Activated T-cell treated with anti-CD3 and anti-CD28 coated beads for 1 hour (primary cell): ENCODE measurements at regions not wholly inside any gene's neighbourhood (a gene's known extent, or its start where the extent isn't known, plus 50 kb on each side); places are given as distances from the start of the nearest gene placed in this dataset.
"Not testable (repeated sequence)": the region's sequence is repeated elsewhere in the genome, so short reads cannot be mapped to it uniquely, and the experiment has no call there.

Experiments used
- DNase-seq: peaks from one replicate; pipeline ENCODE4 v3.0.0-alpha.2; 2020; ENCODE audit warnings: low read depth

DNA sequence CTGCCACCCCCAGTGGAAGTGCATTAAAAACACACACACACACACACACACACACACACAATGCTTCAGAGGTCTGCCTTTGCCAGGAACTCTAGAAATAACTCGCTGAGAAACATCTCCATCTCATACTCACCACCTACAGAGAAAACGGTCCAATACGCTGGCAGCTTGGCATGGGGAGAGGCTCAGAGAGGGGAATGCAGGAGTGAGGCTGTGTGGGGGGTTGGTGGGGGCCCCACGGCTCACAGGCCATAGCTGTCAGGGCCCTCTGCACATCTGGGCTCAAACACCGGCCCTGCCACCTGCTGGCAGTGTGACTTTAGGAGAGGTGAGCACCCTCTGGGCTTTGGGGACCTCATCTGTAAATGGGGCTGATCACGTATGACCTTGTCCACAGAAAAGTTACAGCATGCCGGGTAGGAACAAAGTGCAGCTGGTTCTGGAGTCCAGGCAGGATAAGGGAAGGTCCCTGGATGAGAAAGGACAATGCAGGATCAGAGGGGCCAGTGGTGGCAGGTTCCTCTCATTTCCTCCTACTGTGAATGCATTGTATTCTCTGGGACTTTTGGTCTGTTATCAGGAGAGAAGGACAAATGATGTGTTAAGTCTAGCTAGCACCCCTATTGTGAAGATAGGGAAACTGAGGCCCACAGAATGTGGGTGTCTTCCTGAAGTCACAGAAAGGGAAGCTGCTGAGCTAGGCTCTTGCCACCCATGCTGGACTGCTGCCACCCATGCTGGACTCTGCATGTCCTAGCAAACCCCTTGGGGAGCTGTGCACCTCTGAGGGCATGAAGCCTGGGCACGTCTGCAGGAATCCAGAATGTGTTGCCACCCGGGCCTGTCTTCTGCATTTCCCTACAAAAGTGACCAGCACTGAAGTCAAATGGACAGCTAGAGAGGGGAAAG, 404.6 kb downstream of the RPS24 start:
- no peak for DNase-seq

DNA sequence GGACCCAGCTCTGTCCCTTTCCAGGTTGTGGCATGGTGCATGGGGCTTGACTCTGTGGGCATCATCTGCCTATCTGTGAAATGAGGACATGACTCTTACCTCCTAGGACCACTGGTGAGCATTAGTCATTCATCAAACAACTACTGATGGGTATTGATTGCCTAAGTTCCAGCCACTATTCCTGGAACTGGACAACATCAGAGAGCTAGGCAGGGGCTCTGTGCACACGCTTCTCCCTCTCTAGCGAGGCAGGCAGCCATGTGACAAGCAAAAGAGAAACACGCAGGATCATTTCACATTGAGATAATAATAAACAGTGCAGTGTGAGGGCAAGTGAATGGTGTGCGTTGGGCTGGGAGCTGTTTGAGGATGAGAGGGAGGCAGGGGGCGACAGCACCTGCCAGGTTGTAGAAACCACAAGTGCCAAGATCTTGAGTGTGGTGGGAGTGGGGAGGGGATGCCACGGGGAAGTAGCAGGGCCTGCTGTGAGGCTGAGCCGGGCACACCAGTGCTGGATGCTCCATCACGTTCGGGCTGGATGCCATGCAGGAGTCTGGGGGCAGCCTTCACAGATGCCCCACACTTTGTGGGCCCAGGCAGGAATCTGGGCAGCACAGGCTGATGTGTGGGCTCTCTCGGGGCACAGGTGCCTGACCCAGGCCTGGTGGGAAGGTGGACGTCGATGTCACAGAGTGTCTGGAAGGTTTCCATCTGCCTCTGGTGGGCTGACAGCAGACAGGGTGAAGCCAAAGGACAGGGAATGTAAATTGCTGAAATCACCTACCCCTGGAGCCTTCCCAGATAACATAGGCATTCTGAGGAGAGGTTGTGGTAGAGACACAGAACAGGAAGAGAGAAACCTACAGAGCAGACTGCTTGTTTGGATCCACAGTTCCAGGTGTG, 405.5 kb downstream of the RPS24 start:
- DNase-seq = no peak

DNA sequence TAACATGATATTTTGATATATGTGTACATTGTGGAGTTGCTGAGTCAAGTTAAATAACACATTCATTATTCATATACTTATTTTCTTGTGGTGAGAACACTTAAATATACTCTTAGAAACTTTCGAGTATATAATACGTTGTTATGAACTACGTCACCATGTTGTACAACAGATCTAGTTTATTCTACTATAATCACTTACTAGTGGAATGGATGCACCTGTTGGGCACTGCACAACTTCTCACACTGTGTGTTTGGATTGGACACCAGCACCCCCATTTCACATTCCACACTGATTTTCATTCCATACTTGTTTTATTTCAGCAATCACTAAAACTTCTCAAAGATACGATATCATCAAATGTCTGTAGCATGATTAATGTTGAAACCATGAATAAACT, 407.3 kb downstream of the RPS24 start:
- DNase-seq = no peak

DNA sequence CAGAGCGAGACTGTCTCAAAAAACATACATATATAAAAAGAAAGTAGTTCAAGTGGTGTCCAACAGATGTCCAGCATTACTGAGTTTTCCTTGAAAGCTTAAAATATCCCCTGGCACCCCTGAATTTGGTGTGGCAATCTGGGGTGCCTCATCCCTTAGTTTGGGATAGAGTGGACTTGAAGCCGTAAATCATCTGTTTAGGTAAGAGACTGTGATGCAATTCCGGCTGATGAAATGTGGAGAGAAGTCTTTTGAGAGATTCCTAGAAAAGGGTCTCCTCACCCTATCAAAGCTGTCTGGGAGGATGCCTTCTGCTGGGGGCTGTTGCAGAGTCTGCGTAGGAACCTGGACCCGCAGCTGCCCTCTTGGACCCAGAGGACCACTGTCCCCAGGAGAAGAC, 408.0 kb downstream of the RPS24 start:
- no peak for DNase-seq

DNA sequence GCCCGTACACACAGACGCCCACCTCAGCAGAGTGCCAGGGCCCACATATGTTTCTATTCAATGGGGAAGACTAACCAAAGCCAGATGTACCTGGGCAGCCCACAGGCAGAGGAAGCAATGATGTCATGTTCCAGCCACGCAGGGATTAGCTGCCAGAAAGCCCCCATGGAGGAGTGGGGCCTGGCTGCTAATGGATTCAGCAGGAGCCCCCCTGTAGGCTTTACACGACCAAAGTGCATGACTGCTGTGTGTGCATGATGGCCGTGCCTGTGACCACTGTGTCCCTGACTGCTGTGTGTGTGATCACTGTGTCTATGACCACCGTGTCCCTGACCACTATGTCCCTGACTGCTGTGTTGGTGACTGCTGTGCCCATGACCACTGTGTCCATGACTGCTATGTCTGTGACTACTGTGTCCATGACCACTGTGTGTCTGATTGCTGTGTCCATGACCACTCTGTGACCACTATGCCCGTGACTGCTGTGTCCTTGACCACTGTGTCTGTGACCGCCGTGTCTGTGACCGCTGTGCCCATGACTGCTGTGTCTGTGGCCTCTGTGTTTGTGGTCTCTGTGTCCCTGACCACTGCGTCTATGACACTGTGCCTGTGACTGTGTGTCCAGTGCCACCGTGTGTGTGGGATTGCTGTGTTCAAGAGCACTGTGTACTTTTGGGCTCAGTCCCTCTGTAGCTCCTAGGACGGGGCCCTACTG, 409.3 kb downstream of the RPS24 start:
- DNase-seq = no peak

DNA sequence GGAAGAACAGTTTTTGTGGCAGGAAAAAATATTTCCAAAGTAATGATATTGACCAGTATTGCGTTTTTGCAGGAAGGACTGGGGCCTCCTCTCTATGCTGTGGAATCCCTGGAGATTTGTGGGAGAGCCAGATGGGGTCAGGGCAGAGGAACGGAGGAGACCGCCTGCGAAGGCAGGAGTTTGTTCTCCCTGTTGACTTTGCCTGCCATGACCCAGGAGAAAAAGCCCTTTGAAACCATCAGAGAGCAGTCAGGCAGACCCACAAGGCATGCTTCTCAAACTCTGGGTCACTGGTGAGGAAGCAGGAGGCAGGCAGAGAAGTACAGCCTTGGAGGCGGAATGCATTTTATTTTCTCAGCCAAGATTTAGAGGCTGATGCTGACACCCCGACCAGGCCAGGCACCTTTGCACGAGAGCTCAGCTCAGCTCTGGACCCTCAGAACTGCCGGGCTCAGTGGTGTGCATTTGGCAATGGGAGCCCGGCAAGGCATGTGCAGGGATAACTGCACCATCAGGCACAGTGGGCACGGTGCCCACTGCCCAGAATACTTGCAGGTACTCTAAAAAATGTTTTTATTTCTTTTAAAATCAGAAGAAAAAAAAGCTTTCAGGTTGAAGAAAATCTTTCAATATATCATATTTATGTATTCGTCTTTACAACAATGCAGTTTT, 410.4 kb downstream of the RPS24 start:
- no peak for DNase-seq

DNA sequence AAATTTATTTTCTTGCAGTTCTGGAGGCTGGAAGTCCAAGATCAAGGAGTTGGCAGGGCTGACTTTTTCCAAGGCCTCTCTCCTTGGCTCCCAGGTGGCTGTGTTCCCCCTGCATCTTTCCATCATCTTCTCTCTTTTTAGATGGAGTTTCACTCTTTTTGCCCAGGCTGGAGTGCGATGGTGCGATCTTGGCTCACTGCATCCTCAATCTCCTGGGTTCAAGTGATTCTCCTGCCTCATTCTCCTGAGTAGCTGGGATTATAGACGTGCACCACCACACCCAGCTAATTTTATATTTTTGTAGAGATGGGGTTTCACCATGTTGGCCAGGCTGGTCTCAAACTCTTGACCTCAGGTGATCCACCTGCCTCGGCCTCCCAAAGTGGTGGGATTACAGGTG, 411.1 kb downstream of the RPS24 start:
- DNase-seq = not testable (repeated sequence)

DNA sequence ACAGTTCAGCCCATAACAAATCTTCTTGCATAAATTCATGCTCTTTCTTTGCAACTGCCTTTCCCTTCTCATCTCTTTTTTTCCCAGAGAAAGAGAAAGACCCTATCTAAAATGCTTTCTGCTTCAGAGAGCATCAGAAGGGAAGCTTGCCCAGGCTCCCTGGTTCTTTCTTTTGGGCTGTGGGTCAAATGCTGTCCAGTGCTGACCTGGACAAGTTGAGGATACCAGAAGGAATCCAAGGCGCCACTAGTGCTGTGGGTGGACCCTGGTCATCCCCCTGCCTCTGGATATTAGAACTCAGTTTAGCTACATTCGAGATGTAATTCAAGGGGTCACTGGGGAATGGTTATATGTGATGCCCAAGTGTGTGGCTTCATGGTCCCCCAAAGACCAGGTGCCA, 411.6 kb downstream of the RPS24 start:
- no peak for DNase-seq

DNA sequence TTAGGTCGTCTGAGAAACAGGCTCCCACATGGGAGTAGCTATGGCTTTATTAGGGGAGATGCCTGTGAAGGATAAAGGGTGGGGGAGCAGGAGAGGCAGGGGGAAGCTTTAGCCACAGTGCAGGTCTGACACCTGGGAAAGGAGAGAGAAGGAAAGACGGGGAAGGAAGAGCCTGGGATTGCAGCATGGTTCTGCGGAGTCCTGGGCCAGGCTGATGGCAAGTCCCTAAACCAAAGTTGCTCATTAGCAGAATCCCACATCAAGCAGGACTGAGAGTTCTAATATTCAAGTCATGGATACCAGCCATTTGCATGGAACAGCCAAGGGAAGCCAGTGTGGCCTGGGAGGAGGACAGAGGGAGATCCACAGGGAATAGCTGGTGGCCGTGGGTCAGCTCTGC, 414.8 kb downstream of the RPS24 start:
- no peak for DNase-seq

DNA sequence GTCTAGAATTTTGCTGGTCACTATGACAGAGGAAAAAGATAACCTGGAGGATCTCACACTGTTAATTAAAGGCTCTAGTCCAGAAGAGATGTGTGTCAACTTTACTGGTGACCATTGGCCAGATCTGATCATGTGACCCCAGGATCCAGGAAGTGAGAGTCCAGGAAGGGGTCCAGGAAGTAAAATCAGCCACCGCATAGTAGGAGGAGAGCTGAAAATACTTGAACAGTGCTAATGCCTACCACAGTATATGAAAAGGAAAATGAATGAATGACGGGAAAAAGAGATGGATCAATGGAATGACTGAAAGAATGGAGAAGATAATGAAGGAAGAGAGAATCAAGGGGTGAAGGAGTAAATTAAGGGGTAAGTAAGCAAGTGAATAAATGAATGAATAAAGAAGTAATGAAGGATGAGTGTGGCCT, 415.3 kb downstream of the RPS24 start:
- no peak for DNase-seq

DNA sequence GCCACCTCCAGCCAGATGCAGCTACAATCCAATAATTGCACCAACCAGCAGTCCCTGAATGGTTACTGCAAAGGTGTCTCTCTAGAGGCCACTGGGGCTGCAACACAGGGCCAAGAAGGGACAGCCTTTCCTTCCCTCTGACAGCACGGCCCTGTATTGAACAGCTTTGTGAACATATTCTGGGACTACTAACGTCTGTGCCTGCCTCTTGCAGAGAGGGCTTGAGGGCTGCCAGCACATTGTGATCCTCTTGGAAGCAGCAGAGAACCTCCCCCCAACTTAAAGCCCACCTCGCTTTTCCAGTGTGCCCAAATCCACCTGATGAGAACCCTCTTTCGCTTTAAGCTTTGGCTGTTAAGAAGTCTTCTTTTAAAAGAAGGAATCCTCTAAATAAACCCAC, 415.9 kb downstream of the RPS24 start:
- DNase-seq = no peak

DNA sequence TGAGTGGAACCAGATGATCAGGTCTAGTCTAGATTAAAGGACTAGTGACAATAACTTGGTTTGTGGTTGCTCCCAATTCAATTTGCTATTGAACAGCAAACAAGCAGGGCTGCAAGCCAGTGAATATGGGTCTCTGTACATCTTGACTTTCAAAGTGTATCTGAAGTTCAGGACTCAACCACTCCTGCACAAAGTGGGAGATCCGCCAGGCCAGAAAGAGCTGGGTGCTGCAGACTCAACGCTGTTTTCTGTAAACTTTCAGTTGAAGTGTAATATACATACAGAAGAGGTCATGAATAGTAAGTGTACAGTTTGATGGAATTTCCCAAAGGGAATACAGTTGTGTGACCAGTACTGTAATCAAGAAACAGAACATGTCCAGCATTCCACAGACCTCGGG, 416.6 kb downstream of the RPS24 start:
- DNase-seq = no peak

DNA sequence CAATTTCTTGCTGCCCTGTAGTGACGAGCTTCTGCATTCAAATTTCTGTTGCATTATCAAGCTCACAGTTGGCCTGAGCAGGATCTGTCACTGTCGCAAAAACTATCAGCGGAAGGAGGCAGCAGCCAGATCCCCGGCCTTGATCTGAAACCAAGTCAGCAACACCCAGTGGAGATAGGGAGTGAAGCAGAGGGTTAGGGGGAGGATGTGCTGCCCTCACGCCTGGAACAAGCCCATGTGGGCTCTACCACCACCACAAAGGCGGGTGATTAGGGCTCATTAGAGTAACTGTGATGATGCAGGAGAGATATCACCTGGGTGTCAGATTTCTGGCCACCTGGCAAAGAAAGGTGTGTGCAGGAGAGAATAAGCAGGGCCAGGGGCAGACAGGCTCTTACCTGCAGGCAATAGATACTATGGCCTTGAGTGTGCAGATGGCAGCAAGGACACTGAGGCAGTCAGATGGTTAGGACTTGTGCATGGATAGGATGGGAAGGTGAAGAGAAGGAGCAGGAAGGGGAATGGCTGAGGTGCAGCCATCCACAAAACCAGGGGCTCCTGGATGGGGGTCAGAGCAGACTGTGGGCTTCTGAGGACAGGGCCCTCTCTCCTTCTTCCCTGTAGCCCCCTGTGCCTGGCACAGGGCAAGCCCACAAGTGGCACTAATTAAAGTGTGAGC, 417.3 kb downstream of the RPS24 start:
- no peak for DNase-seq

DNA sequence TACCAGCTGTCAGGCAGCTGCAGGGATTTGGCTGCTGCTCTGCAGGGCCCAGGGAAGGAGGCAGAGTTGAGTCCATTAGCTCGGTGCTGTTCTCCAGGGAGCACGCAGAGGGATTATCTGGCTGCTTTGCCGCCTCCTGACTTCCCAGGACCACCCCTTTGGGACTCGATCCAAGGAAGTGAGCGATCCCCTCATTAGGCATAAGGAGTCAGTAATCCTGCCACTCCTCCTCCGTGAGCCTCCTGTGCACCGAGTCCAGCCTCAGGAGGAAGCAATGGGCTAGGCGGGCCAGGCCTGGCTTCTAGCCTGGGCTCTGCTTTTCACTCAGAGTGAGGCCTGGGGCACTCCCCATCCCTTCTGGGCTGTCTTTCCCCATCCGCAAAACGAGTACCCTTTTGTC, 417.9 kb downstream of the RPS24 start:
- DNase-seq = no peak

DNA sequence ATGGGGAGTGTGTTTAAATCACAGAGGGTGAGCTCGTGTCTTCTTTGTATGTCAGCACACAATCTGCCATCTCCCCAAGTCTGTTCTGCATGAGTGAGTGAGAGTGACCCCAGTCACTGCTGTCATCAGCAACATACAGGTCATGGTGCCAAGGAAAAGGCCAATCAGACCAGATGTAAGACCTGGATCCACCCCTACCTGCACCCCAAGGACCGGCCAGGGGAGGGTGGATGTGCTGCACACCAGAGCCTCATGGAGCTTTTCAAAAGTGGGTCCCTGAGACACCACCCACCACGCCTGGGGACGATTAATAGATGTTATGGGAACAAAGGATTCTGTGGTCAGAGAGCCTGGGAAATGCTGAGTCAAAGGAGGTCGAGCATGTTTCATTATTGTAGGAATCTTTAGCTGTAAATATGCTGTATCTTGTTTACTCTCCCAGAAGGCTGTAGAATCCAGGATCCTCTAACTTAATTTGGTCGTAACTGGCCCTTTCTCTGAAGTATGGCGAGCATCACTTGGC, 420.5 kb downstream of the RPS24 start:
- no peak for DNase-seq

DNA sequence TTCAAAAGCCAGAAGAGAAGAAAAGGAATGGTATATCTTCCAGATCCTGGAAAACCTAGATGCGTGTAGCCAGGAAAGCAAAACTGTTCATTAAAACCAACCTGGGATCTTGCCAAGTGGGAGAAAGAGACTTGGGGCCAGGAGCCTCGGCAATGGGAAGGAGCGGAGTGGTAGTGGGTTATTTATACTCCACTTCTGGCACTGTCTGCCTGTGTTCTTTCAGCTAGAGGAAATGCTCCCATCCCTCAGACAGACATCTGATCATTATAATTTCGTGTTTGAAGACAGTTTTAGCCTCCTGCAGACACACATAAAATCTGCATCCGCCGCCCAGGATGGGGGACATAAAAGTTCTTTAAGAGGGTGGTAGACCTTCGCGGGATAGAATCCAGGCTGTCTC, 421.6 kb downstream of the RPS24 start:
- no peak for DNase-seq

DNA sequence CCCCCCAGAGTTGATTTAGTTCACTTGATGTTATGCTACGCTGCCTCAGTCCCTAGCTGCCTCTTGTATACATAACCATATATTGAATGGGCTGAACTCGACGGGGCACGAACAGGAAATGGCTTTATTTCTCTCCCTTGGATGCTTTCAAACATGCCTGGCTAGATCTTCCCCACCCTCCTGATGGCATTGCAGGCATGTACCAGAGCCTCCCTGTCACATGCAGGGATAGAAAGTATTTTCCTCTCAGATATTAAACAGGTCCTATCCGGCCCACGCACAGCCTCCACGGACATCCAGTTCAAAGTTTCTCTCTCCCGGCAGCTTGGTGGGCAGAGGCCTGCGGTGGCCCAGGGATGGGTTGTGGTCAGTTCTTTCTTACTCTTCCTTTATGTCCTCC, 422.1 kb downstream of the RPS24 start:
- DNase-seq = no peak

DNA sequence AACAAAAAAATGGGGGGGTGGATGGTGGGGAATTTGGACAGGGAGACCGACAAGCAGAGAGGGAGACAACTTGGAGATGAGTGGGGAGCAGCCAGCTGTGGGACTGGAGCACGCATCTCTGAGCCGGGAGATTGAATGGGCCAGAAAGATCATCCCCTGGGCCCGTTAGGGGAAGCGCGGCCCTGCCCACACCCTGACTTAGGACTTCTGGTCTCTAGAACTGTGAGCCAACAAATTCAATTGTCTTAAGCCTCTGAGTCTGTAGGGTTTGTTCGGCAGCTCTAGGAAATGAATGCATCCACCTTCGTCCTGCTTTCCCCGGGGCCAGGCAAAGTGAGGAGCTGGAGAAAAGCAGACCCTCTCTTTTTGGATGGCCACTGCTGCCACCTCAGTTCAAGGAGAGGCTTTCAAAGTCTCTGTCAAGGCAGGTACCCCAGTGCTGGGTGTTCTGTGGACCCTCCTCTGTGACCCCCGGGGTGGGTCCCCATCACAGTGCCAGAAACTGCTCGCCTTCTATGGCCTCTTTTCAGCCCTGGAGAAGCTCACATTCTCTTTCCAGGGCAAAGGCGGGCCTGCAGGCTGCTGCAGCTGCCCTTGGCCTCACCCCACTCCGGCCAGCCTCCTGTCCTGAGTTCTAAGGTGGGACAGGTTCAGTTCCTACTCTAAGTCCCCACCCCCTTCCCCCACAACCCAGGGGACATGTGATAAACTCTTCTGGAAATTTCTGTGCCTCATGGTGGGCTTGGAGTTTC, 423.2 kb downstream of the RPS24 start:
- no peak for DNase-seq

DNA sequence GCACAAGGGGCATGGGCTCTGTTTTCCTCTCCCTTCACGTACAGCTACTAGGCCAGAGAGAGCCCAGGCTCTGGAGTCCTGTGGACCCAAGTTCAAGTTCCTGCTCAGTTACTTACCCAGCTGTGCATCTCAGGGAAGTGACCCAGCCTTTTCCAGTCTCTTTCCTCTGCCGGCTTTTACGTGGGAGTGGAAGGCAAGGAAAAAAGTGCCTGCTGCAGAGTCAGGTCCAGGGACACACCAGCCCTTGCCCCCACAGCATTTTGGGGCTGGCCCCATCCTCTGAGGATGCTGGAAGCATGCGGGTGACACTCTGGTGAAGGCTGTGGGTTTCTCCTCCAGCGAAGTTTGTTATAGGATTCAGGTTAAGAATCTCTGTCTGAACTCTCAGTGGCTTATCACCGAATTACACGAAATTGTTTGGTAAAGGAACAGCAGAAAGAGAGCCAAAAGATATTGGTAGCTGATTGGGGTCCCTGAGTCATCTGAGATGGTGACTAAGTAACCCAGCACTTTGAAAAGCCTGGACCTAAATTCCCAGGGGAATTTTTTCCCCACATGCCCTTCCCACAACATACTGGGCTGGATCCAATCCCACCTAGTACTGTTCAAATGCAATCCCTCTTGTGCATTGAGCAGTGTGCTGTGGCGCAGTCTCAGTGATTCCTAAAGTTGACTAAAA, 424.3 kb downstream of the RPS24 start:
- no peak for DNase-seq
